AG04450 (cell line): ENCODE measurements at regions not wholly inside any gene's neighbourhood (a gene's known extent, or its start where the extent isn't known, plus 50 kb on each side); places are given as distances from the start of the nearest gene placed in this dataset.

Source experiments
- CTCF ChIA-PET: fragments of 300-600, 350-600 bp; formaldehyde crosslinking; extraction: SDS; loops from one replicate; lab custom pipeline; 2022; ENCODE audit warnings: antibody characterized with exemption, inconsistent platforms; lab: Charles Lee
- POLR2A ChIA-PET: fragments of 350-600 bp; formaldehyde crosslinking; extraction: SDS; loops from one replicate; lab custom pipeline; 2021; ENCODE audit warnings: antibody characterized with exemption, inconsistent platforms; lab: Yijun Ruan, JAX
- DNase-seq: peaks from one replicate; pipeline ENCODE4 v3.0.0-alpha.2; 2011; ENCODE audit warnings: low read depth, low spot score
- H3K27ac ChIP-seq: one replicate; pipeline ENCODE4 v1.5.1; 2012; ENCODE audit warnings: low read depth, low read length, control low read depth
- H3K27me3 ChIP-seq: one replicate; pipeline ENCODE4 v1.6.0; 2012; ENCODE audit warnings: low read length; ENCODE audit not compliant: control insufficient read depth, insufficient read depth
- H3K4me3 ChIP-seq: 2 replicates; pipeline ENCODE4 v1.5.1; 2011; ENCODE audit warnings: mild to moderate bottlenecking, low read depth, low read length, control low read depth
- H3K9me3 ChIP-seq: 2 replicates; pipeline ENCODE4 v1.5.1; 2012; ENCODE audit warnings: low read length; ENCODE audit not compliant: control insufficient read depth, insufficient read depth
- CTCF ChIP-seq: IDR thresholded peaks from 2 replicates; pipeline ENCODE4 v1.5.1; 2011; ENCODE audit warnings: low read depth, low read length, control low read depth, inconsistent platforms

DNA sequence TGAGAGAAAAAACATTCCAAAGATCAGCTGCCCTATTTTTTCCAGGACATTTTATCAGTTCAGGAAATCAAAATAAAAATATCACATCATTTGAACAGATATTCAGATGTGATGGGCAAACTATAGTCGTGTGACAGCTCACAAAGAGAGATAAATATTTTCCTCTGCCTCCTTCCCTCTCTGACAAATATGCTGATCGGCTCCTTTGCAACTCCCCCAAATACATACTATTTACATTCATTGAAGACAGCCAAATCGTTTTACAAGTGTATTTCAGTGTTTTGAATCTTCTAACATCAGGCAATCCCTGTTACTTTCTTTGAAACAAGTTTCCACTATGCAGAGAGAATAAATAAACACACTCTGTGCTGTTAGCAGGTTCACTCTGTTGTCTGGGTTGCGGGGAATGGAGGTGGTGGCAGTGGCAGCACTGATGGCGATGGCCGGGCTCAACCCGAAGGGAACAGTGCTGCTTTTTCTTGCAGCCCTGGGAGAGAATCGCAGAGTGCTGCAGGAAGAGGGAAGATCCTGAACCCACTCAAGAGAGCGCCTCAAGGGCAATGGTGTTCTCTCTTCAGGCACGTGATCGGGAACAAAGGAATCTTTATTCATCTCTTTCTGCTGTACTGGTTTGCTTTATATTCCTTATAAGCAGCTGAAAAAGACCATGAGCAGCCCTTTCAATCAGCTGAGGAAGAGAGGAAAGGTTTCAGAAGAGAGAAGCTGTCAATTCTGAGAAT, 142.5 kb downstream of the PHLDA1 start:
- no peaks in the 10 kb centered on the region for H3K27me3 ChIP-seq
- H3K9me3 ChIP-seq: no peaks in the 10 kb centered on the region
- H3K4me3 ChIP-seq: no peak overlapping the region; the same call in 1 of the 2 replicates
- no peak overlapping the region for H3K27ac ChIP-seq
- no peak for TF ChIP-seq CTCF
- POLR2A ChIA-PET: no interaction called here
- CTCF ChIA-PET: no interaction called here
- DNase-seq: no peak

DNA sequence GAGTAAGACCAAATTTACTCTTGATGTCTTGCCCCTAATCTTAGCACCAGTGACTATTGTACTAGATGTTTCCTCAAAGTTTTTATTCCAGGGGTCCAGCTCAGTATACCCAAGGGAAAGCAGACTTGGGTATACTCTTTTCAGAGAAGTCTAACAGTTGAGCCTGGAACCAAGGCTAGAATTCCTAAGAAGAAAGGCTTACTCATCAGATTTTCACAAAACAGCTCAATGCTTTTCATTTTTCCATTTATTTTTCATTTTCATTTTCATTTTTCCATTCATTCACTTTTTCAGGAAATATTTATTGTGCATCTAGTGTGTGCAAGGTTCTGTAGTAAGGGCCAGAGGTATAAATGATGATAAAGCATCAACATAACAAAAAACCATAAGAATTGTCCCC, 143.2 kb downstream of the PHLDA1 start:
- Histone ChIP-seq H3K27me3 (no peaks in the 10 kb centered on the region), H3K4me3 (no peak overlapping the region), H3K27ac (no peak overlapping the region), H3K9me3 (no peaks in the 10 kb centered on the region)
- ChIA-PET CTCF (no interaction called here), POLR2A (no interaction called here)
- TF ChIP-seq CTCF: no peak
- no peak for DNase-seq

DNA sequence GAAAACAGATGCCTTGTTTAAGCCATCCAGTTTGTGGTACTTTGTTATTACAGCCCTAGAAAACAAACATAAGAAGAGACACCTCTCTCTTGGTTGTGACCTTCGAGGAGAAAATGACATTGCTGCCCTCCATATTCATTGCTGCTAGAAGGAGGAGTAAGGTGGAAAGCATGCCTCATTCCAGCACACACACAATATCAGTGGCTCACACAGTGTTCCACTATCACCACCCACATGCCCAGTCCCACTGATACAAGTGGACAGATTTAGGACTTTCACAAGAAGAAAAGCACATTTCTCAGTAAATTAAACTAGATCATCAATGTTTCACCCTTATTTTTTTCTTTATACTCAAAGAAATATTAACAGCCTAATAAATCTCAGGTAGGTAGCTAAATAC, 143.6 kb downstream of the PHLDA1 start:
- H3K27me3 ChIP-seq: no peaks in the 10 kb centered on the region
- H3K4me3 ChIP-seq: no peak overlapping the region
- no peak overlapping the region for H3K27ac ChIP-seq
- no peaks in the 10 kb centered on the region for H3K9me3 ChIP-seq
- ChIA-PET CTCF (no interaction called here), POLR2A (no interaction called here)
- no peak for TF ChIP-seq CTCF
- no peak for DNase-seq

- no peaks in the 10 kb centered on the region for H3K27me3 ChIP-seq
- no peaks in the 10 kb centered on the region for H3K9me3 ChIP-seq
- TF ChIP-seq CTCF: no peak
- no peak overlapping the region for H3K4me3 ChIP-seq
- ChIA-PET POLR2A (no interaction called here), CTCF (no interaction called here)
- DNase-seq: no peak
- H3K27ac ChIP-seq: no peak overlapping the region
Observed at GRCh38 chr12:75884465-75884985, 147.1 kb downstream of the PHLDA1 start.

DNA sequence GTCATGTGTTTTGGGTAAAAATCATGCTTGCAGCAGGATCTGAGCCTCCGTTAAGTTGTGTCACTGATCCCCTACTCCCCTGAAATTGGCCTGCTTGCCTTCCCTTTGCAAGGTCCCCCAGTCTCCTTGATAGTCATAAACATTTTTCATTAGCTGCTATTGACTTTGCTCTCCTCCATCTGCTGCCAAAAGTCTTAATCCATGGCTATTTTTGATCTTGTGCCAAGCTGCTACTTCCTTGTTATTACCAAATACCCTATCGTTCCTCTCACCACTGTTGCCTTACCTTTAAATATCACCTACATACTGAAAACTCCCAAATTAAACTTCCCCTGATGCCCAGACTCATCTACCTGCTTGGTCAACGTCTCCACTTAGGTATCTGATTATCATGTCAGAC, 148.3 kb downstream of the PHLDA1 start:
- no peaks in the 10 kb centered on the region for H3K27me3 ChIP-seq
- H3K27ac ChIP-seq: no peak overlapping the region
- ChIA-PET POLR2A (no interaction called here), CTCF (no interaction called here)
- DNase-seq: no peak
- no peaks in the 10 kb centered on the region for H3K9me3 ChIP-seq
- no peak for TF ChIP-seq CTCF
- no peak overlapping the region for H3K4me3 ChIP-seq
